Panc1 (cell line): ENCODE measurements at regions not wholly inside any gene's neighbourhood (a gene's known extent, or its start where the extent isn't known, plus 50 kb on each side); places are given as distances from the start of the nearest gene placed in this dataset.

Source experiments
- ATAC-seq: fragments of 200-7000 bp; cut with Tn5 transposase; 2 replicates; pipeline ENCODE4 v1.9.1; 2020; ENCODE audit warnings: mild to moderate bottlenecking, moderate library complexity
- BruUV-seq: library from RNA; stranded (reverse); fragments of 400-500 nt; replicated peaks from 2 replicates; lab custom pipeline; 2021; lab: Mats Ljungman, UMichigan
- CTCF ChIA-PET: fragments of 300-600 bp; sonication (Branson Sonifier 250); formaldehyde crosslinking; loops from one replicate; lab custom pipeline; 2022; ENCODE audit warnings: antibody characterized with exemption; lab: Charles Lee
- POLR2A ChIA-PET: fragments of 300-600 bp; sonication (Branson Sonifier 250); formaldehyde crosslinking; loops from one replicate; lab custom pipeline; 2022; ENCODE audit warnings: antibody characterized with exemption; lab: Charles Lee
- DNase-seq: peaks from one replicate; pipeline ENCODE4 v3.0.0-alpha.2; 2010; ENCODE audit warnings: low read depth, low spot score
- H3K27ac ChIP-seq: 2 replicates; pipeline ENCODE4 v1.5.1; 2011; ENCODE audit warnings: mild to moderate bottlenecking, low read length, inconsistent platforms
- H3K27me3 ChIP-seq: fragments of 200-500 bp; sonication (Bioruptor generic); 2 replicates; pipeline ENCODE4 v1.6.0; 2014; ENCODE audit warnings: low read length, inconsistent platforms; ENCODE audit not compliant: control insufficient read depth, insufficient read depth
- H3K36me3 ChIP-seq: fragments of 200-500 bp; sonication (Bioruptor generic); 2 replicates; pipeline ENCODE4 v1.5.1; 2014; ENCODE audit warnings: inconsistent platforms, mild to moderate bottlenecking, low read length, moderate library complexity; ENCODE audit not compliant: control insufficient read depth, insufficient read depth
- H3K4me1 ChIP-seq: 2 replicates; pipeline ENCODE4 v1.5.1; 2011; ENCODE audit warnings: inconsistent platforms, mild to moderate bottlenecking, low read length, moderate library complexity; ENCODE audit not compliant: control insufficient read depth, insufficient read depth
- H3K4me3 ChIP-seq, 2 experiments: 2 replicates each; pipeline ENCODE4 v1.5.1; 2011 to 2012; ENCODE audit warnings: low read depth in 2 of 2, low read length in 2 of 2, mild to moderate bottlenecking in 2 of 2, inconsistent platforms in 1 of 2, moderate library complexity in 1 of 2
- H3K9me3 ChIP-seq: fragments of 200-500 bp; sonication (Bioruptor generic); 2 replicates; pipeline ENCODE4 v1.5.1; 2014; ENCODE audit warnings: low read depth, mild to moderate bottlenecking, inconsistent platforms, low read length, moderate library complexity; ENCODE audit not compliant: control insufficient read depth, insufficient read depth
- POLR2AphosphoS5 ChIP-seq: IDR thresholded peaks from 2 replicates; pipeline ENCODE4 v1.6.1; 2012; ENCODE audit warnings: mild to moderate bottlenecking, low read depth, low read length, moderate library complexity
- SIN3A ChIP-seq: IDR thresholded peaks from 2 replicates; pipeline ENCODE4 v1.6.1; 2012; ENCODE audit warnings: low read depth, mild to moderate bottlenecking, low read length, moderate library complexity, borderline replicate concordance; ENCODE audit not compliant: insufficient read depth
- TCF7L2 ChIP-seq: IDR thresholded peaks from 2 replicates; pipeline ENCODE4 v1.6.1; 2011; ENCODE audit warnings: mild to moderate bottlenecking, low read depth, low read length, inconsistent platforms
- in situ Hi-C: cut with HindIII; loops from 2 replicates; pipeline ENCODE4 v1.10.0; 2016; ENCODE audit warnings: low sequenced_read_pairs, low pct_unique_long_range_greater_than_20kb
- intact Hi-C: fragments of 100-400 bp; cut with micrococcal nuclease; formaldehyde crosslinking; loops from one replicate; pipeline ENCODE4 v1.10.0; 2022; ENCODE audit not compliant: unreplicated experiment
- TF ChIP-seq, protein P1 (sequence below): fragments of 450-650 bp; IDR thresholded peaks from 2 replicates; pipeline ENCODE4 v1.5.1; 2017; ENCODE audit warnings: mild to moderate bottlenecking
- TF ChIP-seq, protein P2 (sequence below), 2 experiments: IDR thresholded peaks; 2 replicates each; pipeline ENCODE4 v1.6.1; 2011 to 2012; ENCODE audit warnings: low read depth in 2 of 2, control low read depth in 1 of 2, low read length in 1 of 2, mild to moderate bottlenecking in 1 of 2, moderate library complexity in 1 of 2; ENCODE audit not compliant: insufficient read depth in 1 of 2

DNA sequence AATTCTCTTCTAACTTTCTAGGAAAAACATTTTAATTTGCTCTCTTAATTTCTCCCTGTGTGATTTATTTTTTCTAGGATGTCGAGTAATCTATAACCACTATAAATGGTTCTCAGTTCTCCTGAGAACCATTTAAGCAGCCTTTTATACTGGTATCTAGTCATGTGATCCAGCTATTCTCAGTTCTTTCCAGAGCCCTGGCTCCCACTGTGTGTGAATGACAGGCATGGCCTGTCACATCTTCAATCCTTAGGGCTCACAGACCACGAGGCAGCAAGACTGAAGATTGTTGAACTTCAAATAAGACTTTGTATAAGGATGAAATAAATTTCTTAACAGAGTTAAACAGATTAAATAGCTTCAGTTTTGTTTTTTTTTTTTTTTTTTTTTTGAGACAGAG, 219.4 kb downstream of the HNMT start:
- ChIA-PET CTCF (no interaction called here), POLR2A (no interaction called here)
- no peaks in the 10 kb centered on the region for H3K27me3 ChIP-seq

DNA sequence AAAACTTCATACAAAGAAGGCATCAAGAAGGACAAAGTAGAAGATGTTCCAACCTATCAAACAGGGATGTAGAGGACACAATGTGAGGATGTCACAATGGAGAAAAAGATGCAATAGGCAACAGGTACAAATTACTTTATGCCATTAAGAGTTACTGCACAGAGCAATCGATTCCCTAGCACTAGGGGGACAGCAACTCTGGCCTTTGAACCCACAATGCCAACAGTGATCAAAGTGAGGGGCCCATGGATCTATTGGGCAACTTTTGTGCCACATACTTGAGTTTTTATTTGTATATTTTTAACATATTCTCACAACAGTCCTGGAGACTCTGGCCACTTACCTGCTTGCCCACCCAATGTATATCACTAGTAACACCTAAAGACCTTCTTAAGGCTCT, 220.2 kb downstream of the HNMT start:
- no peak for TF ChIP-seq POLR2AphosphoS5
- TF ChIP-seq, protein P1, sequence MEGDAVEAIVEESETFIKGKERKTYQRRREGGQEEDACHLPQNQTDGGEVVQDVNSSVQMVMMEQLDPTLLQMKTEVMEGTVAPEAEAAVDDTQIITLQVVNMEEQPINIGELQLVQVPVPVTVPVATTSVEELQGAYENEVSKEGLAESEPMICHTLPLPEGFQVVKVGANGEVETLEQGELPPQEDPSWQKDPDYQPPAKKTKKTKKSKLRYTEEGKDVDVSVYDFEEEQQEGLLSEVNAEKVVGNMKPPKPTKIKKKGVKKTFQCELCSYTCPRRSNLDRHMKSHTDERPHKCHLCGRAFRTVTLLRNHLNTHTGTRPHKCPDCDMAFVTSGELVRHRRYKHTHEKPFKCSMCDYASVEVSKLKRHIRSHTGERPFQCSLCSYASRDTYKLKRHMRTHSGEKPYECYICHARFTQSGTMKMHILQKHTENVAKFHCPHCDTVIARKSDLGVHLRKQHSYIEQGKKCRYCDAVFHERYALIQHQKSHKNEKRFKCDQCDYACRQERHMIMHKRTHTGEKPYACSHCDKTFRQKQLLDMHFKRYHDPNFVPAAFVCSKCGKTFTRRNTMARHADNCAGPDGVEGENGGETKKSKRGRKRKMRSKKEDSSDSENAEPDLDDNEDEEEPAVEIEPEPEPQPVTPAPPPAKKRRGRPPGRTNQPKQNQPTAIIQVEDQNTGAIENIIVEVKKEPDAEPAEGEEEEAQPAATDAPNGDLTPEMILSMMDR = no peak
- no peak for TF ChIP-seq TCF7L2
- TF ChIP-seq, protein P2, sequence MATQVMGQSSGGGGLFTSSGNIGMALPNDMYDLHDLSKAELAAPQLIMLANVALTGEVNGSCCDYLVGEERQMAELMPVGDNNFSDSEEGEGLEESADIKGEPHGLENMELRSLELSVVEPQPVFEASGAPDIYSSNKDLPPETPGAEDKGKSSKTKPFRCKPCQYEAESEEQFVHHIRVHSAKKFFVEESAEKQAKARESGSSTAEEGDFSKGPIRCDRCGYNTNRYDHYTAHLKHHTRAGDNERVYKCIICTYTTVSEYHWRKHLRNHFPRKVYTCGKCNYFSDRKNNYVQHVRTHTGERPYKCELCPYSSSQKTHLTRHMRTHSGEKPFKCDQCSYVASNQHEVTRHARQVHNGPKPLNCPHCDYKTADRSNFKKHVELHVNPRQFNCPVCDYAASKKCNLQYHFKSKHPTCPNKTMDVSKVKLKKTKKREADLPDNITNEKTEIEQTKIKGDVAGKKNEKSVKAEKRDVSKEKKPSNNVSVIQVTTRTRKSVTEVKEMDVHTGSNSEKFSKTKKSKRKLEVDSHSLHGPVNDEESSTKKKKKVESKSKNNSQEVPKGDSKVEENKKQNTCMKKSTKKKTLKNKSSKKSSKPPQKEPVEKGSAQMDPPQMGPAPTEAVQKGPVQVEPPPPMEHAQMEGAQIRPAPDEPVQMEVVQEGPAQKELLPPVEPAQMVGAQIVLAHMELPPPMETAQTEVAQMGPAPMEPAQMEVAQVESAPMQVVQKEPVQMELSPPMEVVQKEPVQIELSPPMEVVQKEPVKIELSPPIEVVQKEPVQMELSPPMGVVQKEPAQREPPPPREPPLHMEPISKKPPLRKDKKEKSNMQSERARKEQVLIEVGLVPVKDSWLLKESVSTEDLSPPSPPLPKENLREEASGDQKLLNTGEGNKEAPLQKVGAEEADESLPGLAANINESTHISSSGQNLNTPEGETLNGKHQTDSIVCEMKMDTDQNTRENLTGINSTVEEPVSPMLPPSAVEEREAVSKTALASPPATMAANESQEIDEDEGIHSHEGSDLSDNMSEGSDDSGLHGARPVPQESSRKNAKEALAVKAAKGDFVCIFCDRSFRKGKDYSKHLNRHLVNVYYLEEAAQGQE (IDR thresholded peaks at IDR 0.05; ENCODE audit: insufficient read depth in 1 of 2, low read depth in 2 of 2, low read length in 1 of 2) = no peak
- no peak for TF ChIP-seq SIN3A
- no peaks in the 10 kb centered on the region for H3K4me1 ChIP-seq
- BruUV-seq = no TSS peak
- no peak overlapping the region for H3K4me3 ChIP-seq
- DNase-seq = no peak
- ChIA-PET CTCF (no interaction called here), POLR2A (no interaction called here)
- no peaks in the 10 kb centered on the region for H3K27me3 ChIP-seq
- H3K27ac ChIP-seq = no peak overlapping the region
- intact Hi-C loops (no loop called here), in situ Hi-C loops (no loop called here)
- no peaks in the 10 kb centered on the region for H3K9me3 ChIP-seq
- H3K36me3 ChIP-seq = no peaks in the 10 kb centered on the region
- no peak for ATAC-seq

More for the DNA sequence above, 219.4 kb downstream of the HNMT start:
- no peaks in the 10 kb centered on the region for H3K36me3 ChIP-seq
- H3K9me3 ChIP-seq = no peaks in the 10 kb centered on the region
- H3K27ac ChIP-seq = no peak overlapping the region
- no peak for ATAC-seq
- in situ Hi-C loops = no loop called here
- intact Hi-C loops = no loop called here
- H3K4me3 ChIP-seq = no peak overlapping the region
- H3K4me1 ChIP-seq = no peaks in the 10 kb centered on the region
- no TSS peak for BruUV-seq
- DNase-seq = no peak
- TF ChIP-seq SIN3A (no peak), POLR2AphosphoS5 (no peak), TCF7L2 (no peak)
- TF ChIP-seq, protein P2 (IDR thresholded peaks at IDR 0.05; ENCODE audit: insufficient read depth in 1 of 2, low read depth in 2 of 2, low read length in 1 of 2) = no peak
- TF ChIP-seq, protein P1 = no peak
